Memory B cell (primary cell): ENCODE measurements at regions not wholly inside any gene's neighbourhood (a gene's known extent, or its start where the extent isn't known, plus 50 kb on each side); places are given as distances from the start of the nearest gene placed in this dataset.

Experiments used
- ATAC-seq: fragments of 150-1000 bp; cut with Tn5 transposase; 2 replicates; pipeline ENCODE4 v1.10.0; 2021; ENCODE audit warnings: low read depth, mild to moderate bottlenecking, moderate library complexity
- DNase-seq, 2 donors: peaks; one replicate each; pipeline ENCODE4 v3.0.0; 2022; ENCODE audit warnings: low spot score in 2 of 2
- H3K27ac Mint-ChIP-seq: one replicate; pipeline ENCODE4 v1.8.0; 2022; ENCODE audit warnings: mild to moderate bottlenecking, moderate library complexity, mixed read lengths
- H3K27me3 Mint-ChIP-seq: one replicate; pipeline ENCODE4 v1.8.0; 2022; ENCODE audit warnings: mixed read lengths
- H3K36me3 Mint-ChIP-seq: one replicate; pipeline ENCODE4 v1.8.0; 2022; ENCODE audit warnings: mild to moderate bottlenecking, mixed read lengths
- H3K4me1 Mint-ChIP-seq: one replicate; pipeline ENCODE4 v1.8.0; 2022; ENCODE audit warnings: mixed read lengths
- H3K4me3 Mint-ChIP-seq: one replicate; pipeline ENCODE4 v1.8.0; 2022; ENCODE audit warnings: mild to moderate bottlenecking, moderate library complexity, mixed read lengths
- H3K9me3 Mint-ChIP-seq: one replicate; pipeline ENCODE4 v1.8.0; 2022; ENCODE audit warnings: mixed read lengths

DNA sequence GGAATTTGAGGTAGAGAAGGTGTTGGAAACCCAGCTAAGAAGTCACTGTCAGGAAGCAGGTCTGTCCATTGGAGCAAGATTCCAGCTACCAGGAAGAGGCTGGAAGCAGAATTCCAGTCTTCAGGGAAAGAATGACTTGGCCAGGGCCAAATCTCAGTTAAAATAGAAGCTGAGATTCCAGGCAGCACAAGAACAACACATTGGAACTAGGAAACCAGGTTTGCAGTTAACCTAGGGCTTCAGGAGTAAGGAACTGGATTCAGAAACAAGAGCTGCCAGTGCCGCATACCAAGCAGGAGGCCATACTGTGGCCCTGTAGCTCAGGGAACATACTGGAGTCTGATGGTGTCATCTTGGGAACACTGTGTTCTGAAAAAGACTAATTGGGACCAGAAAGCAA lies 73.7 kb upstream of the FUCA2 start:
- no peaks in the 10 kb centered on the region for H3K27me3 Mint-ChIP-seq
- DNase-seq (no peak), ATAC-seq (no peak)
- H3K4me1 Mint-ChIP-seq = no peaks in the 10 kb centered on the region
- no peak overlapping the region for H3K27ac Mint-ChIP-seq
- H3K36me3 Mint-ChIP-seq = peaks cover 2% of the 10 kb centered on the region
- no peak overlapping the region for H3K4me3 Mint-ChIP-seq
- H3K9me3 Mint-ChIP-seq = no peaks in the 10 kb centered on the region

DNA sequence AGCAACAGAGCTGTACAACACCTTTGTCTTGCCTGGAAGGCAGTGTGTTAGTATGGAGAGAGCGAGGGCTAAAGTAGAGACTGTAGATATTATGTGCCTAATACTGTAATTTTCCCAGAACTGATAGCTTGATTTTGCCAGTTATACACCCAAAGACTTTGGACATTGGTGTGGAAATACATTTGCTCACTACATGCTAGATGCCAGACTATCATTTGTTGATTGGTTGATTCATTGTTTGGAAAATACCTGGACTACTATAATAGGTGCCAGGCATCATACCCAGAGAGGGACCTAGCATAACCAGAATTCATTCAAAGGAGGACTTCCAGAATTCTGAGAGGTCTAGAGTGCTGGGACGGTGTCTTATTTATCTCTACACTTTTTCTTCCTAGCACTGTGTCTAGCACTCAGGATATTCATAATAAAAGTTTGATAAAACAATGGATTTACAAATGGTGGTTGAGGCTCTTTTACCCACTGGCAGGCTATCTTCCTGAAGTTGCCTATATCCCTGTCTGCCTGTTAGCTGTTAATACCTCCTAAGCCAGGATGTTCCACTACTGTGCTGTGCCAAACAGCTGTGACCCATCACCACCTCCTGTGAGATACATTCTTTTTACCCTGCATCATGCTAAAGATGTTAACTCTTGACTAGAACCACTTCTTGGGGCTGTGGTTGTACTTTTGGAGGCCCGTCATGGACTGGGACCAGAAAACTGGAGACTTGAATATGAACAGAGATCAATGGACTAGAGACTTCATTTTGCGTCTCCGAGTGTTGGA lies 72.2 kb upstream of the FUCA2 start:
- ATAC-seq (no peak), DNase-seq (no peak)
- Mint-ChIP-seq H3K27ac (no peak overlapping the region), H3K4me3 (no peak overlapping the region), H3K9me3 (no peaks in the 10 kb centered on the region), H3K36me3 (peaks cover 2% of the 10 kb centered on the region), H3K4me1 (no peaks in the 10 kb centered on the region), H3K27me3 (no peaks in the 10 kb centered on the region)

DNA sequence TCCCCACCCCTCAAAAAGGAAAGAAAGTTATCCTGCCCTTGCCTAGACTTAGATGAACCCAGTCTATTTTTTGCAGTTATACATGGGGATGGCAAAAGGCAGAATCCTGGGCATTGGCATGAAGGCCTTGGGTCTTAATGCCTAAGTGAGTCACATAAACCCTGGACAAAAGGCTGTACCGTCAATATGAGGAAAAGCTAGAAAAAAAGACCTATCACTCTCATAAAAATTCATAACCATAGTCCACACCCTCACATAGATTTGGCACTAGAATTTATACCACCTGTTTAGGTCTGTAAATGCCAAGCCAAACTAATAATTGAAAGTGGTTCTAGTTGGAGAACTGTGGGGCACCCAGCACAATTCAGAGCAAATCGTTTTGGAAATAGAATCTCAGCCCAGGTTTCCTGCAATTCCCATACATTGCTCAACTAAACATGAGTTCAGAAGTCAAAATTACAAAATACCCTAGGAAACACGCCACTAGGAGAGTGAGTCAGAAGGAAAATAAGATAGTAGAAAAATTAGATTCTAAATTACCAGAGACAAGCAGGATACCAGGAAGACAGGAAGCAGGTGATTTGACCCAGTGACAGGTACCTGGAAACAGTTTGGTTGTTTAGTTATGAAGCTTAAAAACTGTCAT lies 70.4 kb upstream of the FUCA2 start:
- H3K27me3 Mint-ChIP-seq = no peaks in the 10 kb centered on the region
- no peak for ATAC-seq

DNA sequence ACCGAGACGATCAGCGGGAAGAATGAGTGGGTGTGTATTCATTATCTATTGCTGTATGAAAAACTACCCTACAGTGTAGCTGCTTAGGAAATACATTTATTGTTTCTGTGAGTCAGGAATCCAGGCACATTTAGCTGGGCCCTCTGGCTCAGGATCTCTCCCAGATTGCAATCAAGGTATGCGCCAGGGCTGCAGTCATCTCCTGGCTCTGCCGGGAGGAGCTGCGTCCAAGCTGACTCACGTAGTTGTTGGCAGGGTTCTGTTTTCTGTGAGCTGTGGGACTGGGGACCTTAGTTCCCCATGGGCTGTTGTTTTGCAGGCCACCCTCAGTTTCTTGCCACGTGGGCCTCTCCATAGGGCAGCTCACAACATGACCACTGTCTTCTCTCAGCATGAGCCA lies 68.2 kb upstream of the FUCA2 start:
- no peak overlapping the region for H3K4me3 Mint-ChIP-seq
- H3K9me3 Mint-ChIP-seq = no peaks in the 10 kb centered on the region
- H3K4me1 Mint-ChIP-seq = peaks cover 3% of the 10 kb centered on the region
- H3K36me3 Mint-ChIP-seq = peaks cover 4% of the 10 kb centered on the region
- DNase-seq (no peak), ATAC-seq (no peak)
- H3K27me3 Mint-ChIP-seq = no peaks in the 10 kb centered on the region
- H3K27ac Mint-ChIP-seq = no peak overlapping the region

More for the DNA sequence above, 70.4 kb upstream of the FUCA2 start:
- peaks cover 3% of the 10 kb centered on the region for H3K4me1 Mint-ChIP-seq
- no peak overlapping the region for H3K4me3 Mint-ChIP-seq
- H3K27ac Mint-ChIP-seq = no peak overlapping the region
- no peak for DNase-seq
- H3K36me3 Mint-ChIP-seq = peaks cover 4% of the 10 kb centered on the region
- no peaks in the 10 kb centered on the region for H3K9me3 Mint-ChIP-seq

DNA sequence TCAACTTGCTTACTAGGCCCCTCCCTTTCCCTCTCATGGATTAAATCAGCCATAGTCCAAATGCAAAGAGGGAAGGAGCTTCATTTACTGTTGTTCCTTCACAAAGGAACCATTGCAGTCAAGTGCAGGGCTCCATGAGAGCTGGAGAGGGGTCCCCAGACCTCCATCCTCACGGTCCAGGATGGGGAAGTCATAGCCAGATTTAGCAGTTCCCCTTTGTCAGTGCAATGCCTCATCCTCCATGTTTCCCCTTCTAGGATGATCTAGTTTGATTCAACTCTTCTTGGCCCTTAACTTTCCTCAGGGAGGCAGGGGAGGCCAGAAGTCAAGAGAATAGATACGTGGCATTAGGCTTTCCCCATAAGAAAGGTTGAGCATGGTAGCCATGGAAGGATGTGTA lies 66.5 kb upstream of the FUCA2 start:
- DNase-seq (no peak), ATAC-seq (no peak)
- H3K4me1 Mint-ChIP-seq = peaks cover 3% of the 10 kb centered on the region

DNA sequence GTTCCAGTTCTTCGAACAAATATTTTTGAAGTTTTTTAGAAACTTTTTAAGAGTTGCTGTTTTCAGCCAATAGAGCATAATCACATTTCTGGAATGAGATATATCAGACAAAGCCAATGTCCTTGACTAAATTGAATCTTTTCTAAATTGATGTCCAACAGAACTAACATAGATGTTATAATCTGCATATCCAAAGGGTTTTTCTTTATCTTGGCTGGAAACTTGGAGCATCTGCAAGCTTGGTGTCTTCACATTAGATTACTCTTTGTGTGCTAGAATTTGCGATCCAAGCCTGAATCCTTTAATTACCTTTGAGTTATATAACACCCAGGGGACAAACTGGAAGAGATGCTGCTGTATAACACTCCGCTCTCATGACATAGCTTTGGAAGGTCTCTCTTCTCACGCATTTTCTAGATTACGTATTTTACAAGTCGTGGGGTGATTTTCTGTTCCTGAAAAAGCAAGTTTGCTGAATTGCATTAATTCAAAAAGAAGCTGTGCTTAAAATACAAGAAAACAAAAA lies 64.4 kb upstream of the FUCA2 start:
- H3K36me3 Mint-ChIP-seq = peaks cover 4% of the 10 kb centered on the region
- no peak overlapping the region for H3K27ac Mint-ChIP-seq
- H3K4me1 Mint-ChIP-seq = peaks cover 3% of the 10 kb centered on the region
- DNase-seq (no peak), ATAC-seq (no peak)
- no peaks in the 10 kb centered on the region for H3K27me3 Mint-ChIP-seq
- H3K4me3 Mint-ChIP-seq = no peak overlapping the region
- H3K9me3 Mint-ChIP-seq = no peaks in the 10 kb centered on the region

More for the DNA sequence above, 66.5 kb upstream of the FUCA2 start:
- no peaks in the 10 kb centered on the region for H3K9me3 Mint-ChIP-seq
- H3K27ac Mint-ChIP-seq = no peak overlapping the region
- H3K4me3 Mint-ChIP-seq = no peak overlapping the region
- H3K27me3 Mint-ChIP-seq = no peaks in the 10 kb centered on the region
- H3K36me3 Mint-ChIP-seq = peaks cover 4% of the 10 kb centered on the region

DNA sequence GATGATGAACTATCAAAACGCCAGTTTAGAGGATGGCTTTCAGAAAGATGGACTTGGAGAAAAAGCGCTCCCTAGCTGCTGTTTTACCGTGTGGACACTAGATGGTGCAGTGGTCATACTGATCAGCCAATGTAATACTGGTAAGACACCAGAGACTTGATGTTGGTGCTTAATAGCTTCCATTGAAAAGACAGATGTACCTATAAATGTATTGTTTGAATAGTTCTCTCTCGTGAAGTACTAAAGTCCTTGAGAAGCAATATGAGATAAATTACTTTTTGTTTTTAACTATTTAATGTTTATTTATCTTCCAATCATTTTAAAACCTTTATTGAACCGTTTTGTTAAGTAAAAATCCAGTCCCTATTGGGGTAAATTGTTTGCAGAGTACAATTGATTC lies 63.9 kb upstream of the FUCA2 start:
- Mint-ChIP-seq H3K36me3 (peaks cover 4% of the 10 kb centered on the region), H3K27me3 (no peaks in the 10 kb centered on the region), H3K27ac (no peak overlapping the region), H3K4me3 (no peak overlapping the region), H3K4me1 (peaks cover 3% of the 10 kb centered on the region), H3K9me3 (no peaks in the 10 kb centered on the region)
- peak; percentile 32 to 59 for DNase-seq
- ATAC-seq = peak; percentile 87

DNA sequence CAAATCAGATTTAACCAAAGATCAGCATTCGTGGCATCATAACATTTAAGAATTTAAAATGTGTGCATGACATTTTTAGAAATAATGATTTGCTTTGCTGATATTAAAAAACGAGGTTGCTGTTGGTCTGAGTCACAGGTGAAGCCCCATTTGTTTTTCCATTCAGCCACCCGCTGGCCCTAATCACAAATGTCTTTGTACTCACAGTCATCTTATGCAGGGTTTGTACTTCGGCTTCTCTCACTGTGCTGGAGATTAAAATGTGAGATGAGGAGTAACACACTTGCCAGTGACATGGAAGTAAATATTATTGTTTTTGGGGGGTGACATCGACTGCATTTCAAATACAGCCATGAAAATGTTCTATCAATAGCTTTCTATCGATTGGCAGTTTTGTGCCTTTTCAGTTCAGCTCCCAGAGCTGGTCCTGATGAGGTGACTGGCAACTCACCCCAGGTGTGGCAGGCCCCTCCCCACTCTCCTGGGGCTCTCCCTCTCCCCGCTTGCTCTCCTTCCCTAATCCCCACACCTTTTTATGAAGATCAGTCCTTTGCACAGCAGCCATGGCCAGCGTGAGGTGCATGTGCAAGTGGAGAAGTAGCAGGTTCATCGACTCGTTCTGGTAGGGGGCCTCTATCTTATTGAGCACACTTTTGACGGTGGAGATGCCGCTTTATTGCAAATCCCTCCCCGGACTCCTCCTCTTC lies 58.8 kb upstream of the FUCA2 start:
- Mint-ChIP-seq H3K4me3 (no peak overlapping the region), H3K4me1 (peaks cover 6% of the 10 kb centered on the region), H3K9me3 (no peaks in the 10 kb centered on the region), H3K27ac (no peak overlapping the region), H3K27me3 (no peaks in the 10 kb centered on the region), H3K36me3 (no peaks in the 10 kb centered on the region)
- ATAC-seq (no peak), DNase-seq (no peak)

DNA sequence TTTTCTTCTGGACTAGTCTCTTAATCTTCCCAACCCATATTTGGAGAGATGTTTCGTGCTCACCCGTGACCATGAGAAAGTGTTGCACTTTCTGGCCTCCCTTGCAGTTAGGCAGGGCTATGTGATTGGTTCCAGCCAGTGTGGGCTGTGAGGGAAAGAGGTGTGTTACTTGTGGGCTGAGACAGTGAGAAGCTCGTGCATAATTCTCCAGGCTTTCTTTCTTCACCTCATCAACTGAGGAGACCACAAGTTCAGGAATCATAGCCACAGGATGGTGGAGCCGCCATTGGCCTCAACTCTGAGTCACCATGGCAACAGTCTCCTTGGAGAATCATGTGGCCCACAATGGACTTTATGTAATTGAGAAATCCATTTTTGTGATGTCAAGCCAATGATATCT lies 57.5 kb upstream of the FUCA2 start:
- Mint-ChIP-seq H3K4me1 (peaks cover 6% of the 10 kb centered on the region), H3K27ac (peak overlapping the region; percentile 55), H3K9me3 (no peaks in the 10 kb centered on the region), H3K36me3 (no peaks in the 10 kb centered on the region), H3K4me3 (no peak overlapping the region), H3K27me3 (no peaks in the 10 kb centered on the region)
- DNase-seq = no peak
- no peak for ATAC-seq

DNA sequence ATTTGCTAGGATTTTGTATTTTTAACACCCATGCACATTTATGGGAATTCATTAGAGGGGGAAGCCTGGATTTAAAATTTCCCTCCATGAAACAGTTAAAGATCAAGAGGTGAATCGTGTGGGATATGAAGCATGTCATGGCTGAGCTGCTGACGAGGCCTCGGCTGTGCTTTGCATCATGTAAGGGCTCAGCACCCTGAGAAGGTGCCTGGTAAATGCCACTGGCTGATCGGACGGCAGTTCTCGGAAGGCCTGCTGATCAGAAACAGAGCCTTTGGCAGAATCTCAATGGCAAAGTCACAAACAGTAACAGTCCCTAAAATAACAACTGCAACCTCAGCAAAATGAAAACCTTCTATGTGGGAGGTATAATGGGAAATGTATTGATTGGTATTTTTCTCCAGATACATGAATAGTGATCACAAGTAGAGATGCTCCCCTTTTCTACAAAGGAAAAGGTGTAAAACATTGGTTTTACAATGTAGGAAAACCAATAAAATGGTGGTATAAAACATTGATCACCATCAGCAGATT lies 53.0 kb upstream of the FUCA2 start:
- Mint-ChIP-seq H3K27me3 (no peaks in the 10 kb centered on the region), H3K4me3 (no peak overlapping the region), H3K27ac (no peak overlapping the region), H3K36me3 (no peaks in the 10 kb centered on the region), H3K9me3 (no peaks in the 10 kb centered on the region), H3K4me1 (peaks cover 9% of the 10 kb centered on the region)
- DNase-seq = no peak
- ATAC-seq = no peak

DNA sequence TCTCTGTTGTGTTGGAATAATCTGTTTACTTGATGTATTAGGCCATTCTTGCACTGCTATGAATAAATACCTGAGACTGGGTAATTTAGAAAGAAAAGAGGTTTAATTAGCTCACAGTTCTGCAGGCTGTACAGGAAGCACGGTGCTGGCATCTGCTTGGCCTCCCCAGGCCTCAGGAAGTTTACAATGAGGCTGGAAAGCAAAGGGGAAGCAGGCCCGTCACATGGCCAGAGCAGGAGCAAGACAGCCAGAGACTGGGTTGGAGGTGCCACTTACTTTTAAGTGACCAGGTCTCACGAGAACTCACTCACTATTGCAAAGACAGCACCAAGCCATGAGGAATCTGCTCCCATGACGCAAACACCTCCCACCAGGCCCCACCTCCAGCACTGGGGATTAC lies 50.6 kb upstream of the FUCA2 start:
- no peak overlapping the region for H3K27ac Mint-ChIP-seq

More for the DNA sequence above, 50.6 kb upstream of the FUCA2 start:
- DNase-seq (no peak), ATAC-seq (no peak)
- H3K9me3 Mint-ChIP-seq = no peaks in the 10 kb centered on the region
- H3K4me3 Mint-ChIP-seq = no peak overlapping the region
- no peaks in the 10 kb centered on the region for H3K27me3 Mint-ChIP-seq
- peaks cover 5% of the 10 kb centered on the region for H3K4me1 Mint-ChIP-seq
- H3K36me3 Mint-ChIP-seq = no peaks in the 10 kb centered on the region
